GM10248 (cell line): ENCODE measurements at regions not wholly inside any gene's neighbourhood (a gene's known extent, or its start where the extent isn't known, plus 50 kb on each side); places are given as distances from the start of the nearest gene placed in this dataset.

Experiments
- CTCF ChIA-PET: fragments of 300-600 bp; sonication (Branson Sonifier 250); formaldehyde crosslinking; extraction: SDS; loops from one replicate; lab custom pipeline; 2021; ENCODE audit warnings: antibody characterized with exemption; lab: Yijun Ruan, JAX
- POLR2A ChIA-PET: fragments of 350-650 bp; sonication (Branson Sonifier 250); formaldehyde crosslinking; extraction: SDS; loops from one replicate; lab custom pipeline; 2020; ENCODE audit warnings: antibody characterized with exemption; lab: Yijun Ruan, JAX
- DNase-seq: peaks from one replicate; pipeline ENCODE4 v3.0.0; 2012; ENCODE audit errors: extremely low spot score
- TF ChIP-seq, protein P1 (sequence below): IDR thresholded peaks from 2 replicates; pipeline ENCODE4 v1.5.1; 2012; ENCODE audit warnings: mild to moderate bottlenecking, low read depth; ENCODE audit errors: extremely low read depth, missing control alignments, control extremely low read depth

DNA sequence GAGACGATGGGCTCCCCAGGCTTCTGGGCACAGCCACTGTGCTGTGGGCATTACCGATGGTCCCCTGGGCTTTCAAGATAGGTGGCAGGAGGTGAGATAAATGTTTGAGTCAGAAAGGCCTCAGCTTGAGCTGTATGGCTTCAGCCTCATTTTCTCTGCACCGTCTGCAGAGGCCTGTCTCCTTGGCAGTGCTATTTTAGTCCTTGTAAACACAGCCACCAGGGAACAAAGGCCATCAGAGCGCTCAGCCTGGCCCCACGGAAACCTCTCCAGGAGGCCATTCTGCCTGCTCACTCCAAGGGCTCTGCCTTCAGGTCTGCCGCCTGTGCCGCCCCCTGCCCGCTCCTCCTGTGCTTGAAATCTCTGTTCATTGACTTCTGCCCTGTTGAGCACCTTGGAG lies 1424.9 kb downstream of the TBC1D22A start:
- ChIA-PET CTCF (no interaction called here), POLR2A (no interaction called here)
- TF ChIP-seq, protein P1, sequence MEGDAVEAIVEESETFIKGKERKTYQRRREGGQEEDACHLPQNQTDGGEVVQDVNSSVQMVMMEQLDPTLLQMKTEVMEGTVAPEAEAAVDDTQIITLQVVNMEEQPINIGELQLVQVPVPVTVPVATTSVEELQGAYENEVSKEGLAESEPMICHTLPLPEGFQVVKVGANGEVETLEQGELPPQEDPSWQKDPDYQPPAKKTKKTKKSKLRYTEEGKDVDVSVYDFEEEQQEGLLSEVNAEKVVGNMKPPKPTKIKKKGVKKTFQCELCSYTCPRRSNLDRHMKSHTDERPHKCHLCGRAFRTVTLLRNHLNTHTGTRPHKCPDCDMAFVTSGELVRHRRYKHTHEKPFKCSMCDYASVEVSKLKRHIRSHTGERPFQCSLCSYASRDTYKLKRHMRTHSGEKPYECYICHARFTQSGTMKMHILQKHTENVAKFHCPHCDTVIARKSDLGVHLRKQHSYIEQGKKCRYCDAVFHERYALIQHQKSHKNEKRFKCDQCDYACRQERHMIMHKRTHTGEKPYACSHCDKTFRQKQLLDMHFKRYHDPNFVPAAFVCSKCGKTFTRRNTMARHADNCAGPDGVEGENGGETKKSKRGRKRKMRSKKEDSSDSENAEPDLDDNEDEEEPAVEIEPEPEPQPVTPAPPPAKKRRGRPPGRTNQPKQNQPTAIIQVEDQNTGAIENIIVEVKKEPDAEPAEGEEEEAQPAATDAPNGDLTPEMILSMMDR = no peak
- no peak for DNase-seq

DNA sequence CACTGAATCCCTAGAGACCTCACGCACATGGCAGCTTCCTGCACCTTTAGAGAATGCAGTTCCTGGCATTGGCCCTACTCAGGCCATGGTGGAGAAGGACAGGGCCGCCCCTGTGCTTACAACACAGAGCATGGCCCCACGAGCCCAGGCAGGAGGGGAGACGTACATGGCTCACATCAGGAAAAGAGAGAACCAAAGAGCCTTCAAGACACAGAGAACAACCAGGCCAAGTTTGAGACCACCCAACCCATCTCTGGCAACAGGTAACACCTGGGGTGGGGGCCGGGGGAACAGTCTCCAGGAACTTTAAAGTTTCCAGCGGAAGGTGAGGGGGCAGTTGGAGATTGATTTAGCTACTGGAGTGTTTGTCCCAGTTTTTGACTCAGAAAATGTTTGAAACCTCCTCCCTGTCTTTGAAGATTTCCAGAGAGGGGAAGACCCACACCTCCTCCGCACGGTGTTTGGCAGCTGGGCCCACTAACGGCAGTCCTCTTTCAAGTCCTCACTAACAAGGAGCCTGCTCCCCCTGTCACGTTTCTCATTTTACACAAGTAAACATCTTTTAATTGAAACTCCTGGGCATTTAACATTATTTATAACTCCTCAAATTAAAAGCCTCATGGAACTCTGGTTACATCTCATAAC lies 1423.8 kb downstream of the TBC1D22A start:
- ChIA-PET CTCF (no interaction called here), POLR2A (no interaction called here)
- TF ChIP-seq, protein P1 = no peak
- no peak for DNase-seq

DNA sequence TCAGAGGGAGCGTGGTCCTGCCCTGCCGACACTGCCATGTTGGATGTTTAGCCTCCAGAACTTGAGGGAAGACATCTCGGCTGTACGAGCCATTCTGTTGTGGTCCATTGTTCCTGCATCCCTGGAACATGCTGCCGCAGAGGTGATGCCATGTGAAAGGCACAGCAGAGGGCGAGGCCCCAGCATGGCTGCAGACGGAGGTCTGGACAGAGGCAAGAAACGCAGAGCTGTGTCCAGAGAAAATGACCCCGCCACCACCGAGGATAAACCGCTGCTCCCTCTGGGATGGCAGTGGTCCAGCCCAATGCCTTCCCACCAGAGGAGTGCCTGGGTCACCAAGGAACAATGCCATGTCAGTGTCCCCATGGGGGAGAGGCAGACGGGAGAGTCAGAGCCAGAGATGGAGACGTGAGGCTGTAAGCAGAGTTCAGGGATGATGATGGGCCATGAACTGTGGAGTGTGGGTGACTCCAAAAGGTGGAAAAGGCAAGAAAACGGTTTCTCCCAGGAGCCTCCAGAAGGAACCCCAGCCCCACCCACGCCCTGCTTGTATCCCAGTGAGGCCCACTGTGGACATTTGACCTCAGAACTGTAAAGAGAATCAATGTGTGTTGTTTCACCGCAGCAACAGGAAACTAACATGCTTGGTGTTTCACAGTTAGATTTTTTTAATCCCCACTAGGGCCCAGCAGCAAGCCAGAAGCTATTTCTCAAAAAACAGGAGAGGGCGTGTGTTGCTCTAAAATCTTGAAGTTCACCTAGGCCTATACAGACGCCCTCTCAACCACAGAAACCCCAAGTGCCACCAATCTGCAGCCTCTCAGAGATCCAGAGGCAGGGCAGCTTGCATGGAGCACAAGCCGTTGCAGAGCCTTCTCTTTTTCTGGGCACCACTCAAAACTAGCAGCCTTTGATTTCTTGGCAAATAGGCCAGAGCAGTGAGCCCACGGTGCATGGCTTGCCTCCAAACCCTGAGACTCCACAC lies 1422.9 kb downstream of the TBC1D22A start:
- CTCF ChIA-PET = no interaction called here
- DNase-seq = no peak
- TF ChIP-seq, protein P1 = no peak
- POLR2A ChIA-PET = no interaction called here

GRCh38 chr22:48182846-48183805 lies 1420.7 kb downstream of the TBC1D22A start:
- CTCF ChIA-PET = no interaction called here
- POLR2A ChIA-PET = no interaction called here
- TF ChIP-seq, protein P1 = no peak
- DNase-seq = no peak

DNA sequence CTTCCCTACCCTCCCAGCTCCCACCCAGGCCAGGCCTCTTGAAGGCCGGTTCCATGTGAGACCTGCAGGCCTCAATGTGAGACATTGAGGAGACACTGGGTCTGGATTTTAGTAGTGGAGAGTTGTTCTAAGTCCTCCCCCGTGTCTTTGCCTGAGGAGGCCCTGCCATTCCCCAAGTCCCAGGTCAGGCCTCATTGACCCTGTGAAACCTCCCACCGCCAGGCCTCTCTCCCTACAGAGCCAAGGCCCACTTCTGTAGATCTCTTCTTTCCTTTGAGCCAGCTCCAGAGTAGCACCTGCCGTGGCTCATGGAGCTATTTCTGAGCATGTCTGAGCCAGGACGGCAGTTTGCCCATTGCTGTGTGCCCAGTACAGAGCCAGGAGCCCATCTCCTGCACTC lies 1419.6 kb downstream of the TBC1D22A start:
- TF ChIP-seq, protein P1 = no peak
- DNase-seq = no peak
- CTCF ChIA-PET = no interaction called here
- POLR2A ChIA-PET = no interaction called here
